Caki2 (cell line): ENCODE measurements at regions not wholly inside any gene's neighbourhood (a gene's known extent, or its start where the extent isn't known, plus 50 kb on each side); places are given as distances from the start of the nearest gene placed in this dataset.

Experiments
- DNase-seq: peaks from one replicate; pipeline ENCODE4 v3.0.0-alpha.2; 2015; ENCODE audit warnings: low read depth
- in situ Hi-C: cut with HindIII; loops from 2 replicates; pipeline ENCODE4 v1.10.0; 2016; ENCODE audit warnings: low sequenced_read_pairs, low pct_unique_long_range_greater_than_20kb, mixed read lengths

DNA sequence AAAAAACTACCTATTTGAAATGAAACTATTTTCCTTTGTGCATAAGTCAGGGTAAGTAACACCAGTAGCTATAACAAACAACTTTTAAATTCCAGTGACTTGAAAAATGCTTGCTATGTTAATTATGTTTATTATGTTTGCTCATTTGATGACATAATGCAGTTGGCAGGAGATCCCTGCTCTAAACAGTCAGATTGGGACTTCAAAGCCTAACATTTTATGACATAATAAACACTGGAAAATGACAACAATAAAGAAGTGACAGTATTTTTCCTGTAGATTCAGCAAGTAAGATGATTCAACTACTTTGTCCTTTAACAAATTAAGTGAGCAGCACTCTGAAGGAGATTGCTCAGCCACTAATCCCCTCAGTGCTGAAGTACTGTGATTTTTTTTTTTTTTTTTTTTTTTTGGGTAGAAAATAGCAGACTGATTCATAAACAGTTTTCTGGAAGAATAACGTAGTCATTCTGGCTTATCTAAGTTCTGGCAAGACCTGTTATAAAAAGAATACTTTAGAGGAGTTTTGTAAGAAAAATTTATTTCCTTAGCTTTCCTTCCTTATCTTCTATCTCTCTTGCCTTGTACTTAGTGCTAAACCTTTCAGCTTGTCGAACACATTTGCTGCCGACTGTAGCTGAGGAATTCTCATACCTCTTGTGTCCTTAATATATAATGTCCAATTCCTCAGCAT, 207.2 kb downstream of the PTGER3 start:
- in situ Hi-C loops, result no loop called here
- DNase-seq, result no peak

DNA sequence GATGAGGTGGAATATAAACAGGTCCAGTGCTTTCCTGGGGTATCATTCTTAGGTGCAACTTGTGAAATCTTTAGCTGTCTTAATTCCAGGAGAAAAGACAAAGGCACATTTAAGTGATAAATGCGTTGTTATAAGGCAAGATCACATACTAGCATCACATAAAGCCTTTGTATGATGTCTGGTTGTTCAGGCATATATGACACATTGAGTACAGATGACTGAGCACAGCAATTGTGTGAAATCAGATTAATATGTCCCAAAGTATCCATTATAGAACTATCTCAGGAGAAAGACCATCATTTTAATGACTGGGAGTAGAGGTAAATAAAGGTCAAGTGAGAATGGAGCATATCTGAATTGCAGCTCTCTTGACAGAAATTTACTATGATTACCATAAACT, 205.1 kb downstream of the PTGER3 start:
- in situ Hi-C loops, result no loop called here
- no peak for DNase-seq

DNA sequence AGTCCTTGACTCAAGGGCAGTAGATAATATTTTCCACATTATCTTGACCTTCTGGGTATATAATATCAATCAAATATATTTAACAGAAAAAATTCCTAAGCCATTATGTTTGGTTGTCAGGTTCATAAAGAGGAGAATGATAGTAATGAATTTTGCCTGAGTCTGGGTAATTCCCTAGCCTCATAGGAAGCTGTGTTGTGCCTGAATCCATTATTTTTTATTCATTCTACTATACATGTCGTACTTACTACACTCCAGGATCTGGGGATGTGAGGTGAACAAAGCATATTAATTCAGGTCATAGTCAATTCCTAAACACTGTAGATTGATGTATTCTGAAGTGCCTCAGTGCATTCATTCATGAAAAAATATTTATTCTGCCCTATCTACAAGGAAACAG, 204.2 kb downstream of the PTGER3 start:
- no peak for DNase-seq
- in situ Hi-C loops, result no loop called here

DNA sequence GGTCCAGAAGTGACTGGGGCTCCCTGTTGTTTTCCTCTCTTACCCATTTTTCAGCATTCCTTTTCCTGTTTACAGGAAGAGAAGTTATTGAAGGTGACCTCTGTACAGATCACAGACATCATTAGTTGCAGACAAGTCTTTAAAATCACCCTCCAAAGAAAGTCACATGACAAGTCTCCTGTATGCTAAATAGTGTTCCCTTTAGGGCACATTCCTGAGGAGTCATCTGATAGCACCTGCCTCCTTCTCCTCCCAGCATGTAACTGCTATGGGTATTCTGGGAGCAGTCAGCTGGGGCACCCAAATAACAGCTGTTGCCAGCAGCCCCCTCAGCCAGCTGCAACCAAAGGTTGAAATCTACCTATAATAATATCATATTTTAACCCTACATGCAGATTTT, 200.6 kb downstream of the PTGER3 start:
- in situ Hi-C loops, result no loop called here
- no peak for DNase-seq

DNA sequence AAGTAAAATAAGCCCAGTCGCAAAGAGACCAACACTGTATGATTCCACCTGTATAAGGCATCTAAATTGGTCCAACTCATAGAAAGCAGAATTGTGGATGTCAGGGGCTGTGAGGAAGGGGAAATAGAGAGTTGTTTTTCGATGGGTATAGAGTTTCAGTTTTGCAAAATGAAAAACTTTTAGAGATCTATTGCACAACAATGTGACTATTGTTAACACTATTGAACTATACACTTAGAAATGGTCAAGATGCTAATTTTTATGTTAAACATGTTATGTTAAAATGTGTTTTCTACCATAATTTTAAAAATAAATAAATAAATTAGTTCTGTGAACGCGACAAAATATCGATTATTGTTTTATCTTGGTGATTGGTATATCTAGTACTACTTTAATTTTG, 192.4 kb downstream of the PTGER3 start:
- in situ Hi-C loops, result no loop called here
- DNase-seq, result no peak

DNA sequence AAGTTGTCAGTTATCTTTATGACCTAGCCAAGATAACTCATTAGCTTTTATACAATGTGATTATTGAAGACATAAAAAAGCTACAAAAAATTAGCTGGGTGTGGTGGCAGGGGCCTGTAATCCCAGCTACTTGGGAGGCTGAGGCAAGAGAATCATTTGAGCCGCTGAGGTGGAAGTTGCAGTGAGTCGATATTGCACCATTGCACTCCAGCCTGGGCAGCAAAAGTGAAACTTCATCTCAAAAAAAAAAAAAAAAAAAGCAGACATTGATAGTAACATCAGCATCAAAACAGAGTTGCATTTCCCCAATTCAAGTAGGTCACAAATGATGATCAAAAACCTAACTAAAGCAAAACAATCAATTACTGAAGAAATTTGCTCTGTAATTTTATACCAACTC, 191.4 kb downstream of the PTGER3 start:
- in situ Hi-C loops, result no loop called here
- DNase-seq, result no peak

DNA sequence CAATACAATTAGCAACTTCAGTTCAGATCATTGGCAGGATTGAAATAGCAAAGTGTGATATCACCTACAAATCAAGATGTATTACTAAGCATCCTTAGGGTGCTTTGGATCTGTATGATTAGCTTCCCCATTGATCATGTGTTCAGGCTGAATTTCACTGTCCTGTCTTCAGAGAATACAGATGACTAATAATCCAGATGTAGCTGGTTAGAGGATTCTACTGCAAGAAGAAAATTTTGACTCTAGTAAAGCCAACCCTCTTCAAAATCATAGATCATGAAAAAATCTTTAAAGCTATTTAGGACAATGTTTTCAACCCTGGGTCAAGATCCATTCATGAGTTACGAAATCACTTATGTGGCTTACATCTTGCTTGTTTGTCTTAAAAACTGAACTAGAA, 184.4 kb downstream of the PTGER3 start:
- in situ Hi-C loops, result no loop called here
- DNase-seq, result no peak

DNA sequence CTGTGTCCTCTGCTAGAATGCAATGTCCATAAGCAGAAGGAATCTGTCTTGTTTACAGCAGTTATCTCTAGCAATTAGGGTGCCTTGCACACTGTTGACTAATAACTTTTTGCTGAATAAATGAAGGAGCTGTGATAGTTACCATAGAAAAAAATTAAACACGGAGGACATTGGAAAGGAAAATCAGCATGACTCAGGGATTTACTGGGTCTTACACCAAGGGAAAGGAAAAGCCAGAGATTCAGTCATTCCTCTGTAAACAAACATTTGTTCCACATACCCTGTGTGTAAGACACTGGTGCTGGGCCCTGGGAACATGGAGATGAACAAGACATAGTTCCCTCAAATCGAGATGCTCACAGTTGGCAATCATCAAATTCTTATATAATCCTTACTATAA, 183.3 kb downstream of the PTGER3 start:
- peak; percentile 46 for DNase-seq
- in situ Hi-C loops, result no loop called here

DNA sequence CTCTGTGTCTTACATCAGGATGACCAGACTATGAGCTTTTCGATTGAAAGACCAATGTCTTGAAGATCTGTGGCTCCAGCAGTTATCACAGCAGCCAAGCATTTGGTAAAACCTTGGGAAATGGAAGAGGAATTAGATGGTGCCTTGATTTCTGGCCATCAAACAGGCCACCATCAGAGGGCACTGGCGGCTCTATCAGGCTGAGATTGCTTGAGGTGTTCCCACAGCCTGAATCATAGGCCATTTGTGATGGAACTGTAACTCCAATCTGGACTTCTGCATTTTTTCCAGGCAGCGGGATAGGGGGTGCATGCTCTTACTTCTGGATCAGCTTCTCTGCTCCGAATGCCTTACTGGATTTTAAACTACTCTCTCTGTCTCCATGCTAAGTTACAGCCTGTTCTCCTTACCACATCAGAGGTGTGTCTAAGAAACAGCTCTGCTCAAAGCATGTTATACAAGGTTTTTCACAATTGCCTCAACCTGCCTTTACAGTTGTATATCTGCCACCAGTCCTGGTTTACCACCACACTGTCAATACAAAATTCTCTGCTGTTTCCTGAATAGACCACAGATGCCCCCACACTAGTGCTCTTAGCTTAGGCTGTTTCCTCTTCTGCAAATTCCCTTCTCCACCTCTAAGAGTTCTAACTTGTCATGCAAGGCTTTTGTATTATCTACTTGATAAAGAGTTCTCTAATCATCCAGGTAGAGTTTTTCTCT, 180.9 kb downstream of the PTGER3 start:
- DNase-seq, result no peak
- in situ Hi-C loops, result no loop called here

DNA sequence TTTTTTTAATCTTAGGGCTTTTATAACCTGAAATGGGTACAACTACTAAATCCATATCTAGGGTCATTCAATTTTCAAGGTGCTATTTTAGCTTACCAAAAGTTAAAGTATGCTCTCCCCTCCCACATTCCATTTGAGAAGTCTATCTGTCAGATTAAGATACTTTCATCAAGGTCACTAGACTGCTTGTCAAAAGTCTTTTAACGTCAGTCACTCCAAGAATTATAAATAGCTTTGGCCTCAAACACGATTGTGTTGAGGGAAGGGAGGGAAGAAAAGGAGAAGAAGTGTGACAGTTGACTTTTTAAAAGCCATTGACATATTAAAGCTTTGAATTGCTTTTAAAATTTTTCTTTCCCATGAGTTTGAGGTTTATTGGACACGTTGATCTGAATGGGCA, 175.8 kb downstream of the PTGER3 start:
- no peak for DNase-seq
- in situ Hi-C loops, result no loop called here

DNA sequence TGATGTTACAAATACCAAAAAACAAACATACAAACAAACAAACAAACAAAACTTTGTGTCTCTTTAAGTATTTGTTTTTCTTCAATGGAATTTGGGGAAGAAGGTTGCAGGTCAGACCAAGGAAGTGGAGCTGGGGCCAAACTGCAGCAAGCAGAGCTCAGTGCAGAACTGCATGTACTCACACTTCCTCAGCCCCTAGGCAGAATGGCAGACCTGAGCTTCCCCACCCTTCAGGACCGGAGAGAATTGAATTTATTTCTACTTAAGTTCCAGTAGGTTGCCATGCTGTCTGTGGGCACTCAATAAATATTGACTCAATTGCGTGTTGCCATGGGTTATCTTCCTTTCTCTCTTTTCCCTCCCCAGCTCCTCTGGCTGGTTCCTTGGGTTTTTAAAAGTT, 173.6 kb downstream of the PTGER3 start:
- DNase-seq, result no peak
- in situ Hi-C loops, result no loop called here

DNA sequence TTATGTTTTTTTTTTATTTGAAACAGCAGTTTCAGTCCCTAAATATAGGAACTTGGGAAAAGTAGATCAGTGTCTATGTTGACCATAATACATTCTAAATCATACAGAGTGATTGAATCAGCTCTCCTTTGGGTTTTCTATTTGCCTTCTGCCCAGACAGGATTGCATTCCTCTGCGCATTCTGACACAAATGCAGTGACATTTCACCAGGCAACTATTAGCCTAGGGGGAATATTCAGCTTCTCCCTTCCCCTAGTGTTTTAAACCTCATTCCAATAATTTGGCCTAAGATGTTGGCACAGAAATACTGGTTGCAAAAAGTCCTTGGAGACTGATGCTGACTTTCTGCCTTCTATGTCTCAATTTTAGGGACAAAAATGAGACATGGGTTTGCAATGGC, 172.8 kb downstream of the PTGER3 start:
- in situ Hi-C loops, result no loop called here
- DNase-seq, result no peak

DNA sequence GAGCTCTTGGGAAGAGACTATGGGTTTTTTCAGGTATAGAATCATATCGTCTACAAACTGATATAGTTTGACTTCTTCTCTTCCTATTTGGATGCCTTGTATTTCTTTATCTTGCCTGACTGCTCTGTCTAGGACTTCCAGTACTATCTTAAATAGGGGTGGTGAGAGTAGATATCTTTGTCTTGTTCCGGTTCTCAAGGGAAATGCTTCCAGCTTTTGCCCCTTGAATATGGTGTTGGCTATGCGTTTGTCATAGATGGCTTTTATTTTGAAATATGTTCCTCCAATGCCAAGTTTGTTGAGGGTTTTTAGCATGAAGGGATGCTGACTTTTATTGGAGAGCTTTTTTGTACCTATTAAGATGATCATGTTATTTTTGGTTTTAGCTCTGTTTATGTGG, 170.3 kb downstream of the PTGER3 start:
- in situ Hi-C loops, result no loop called here
- no peak for DNase-seq

DNA sequence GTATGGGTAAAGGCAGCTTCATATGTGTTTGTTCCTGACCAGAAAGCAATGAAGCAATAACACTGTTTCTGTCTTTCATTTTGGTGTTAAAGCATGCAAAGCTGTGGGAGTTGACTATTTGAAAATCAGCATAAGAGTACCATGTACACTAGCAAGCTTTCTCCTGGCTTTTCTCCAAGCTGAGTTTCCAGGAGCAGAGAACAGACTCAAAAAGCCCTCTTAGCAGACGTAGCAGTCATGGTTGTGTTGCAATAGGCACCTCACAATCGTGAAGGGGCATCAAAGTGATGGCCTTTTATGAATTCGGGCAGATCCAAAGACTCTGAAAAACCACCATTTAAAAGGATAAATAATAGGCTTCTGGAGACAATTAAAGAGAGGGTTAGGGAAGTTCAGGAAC, 159.7 kb downstream of the PTGER3 start:
- DNase-seq, result no peak

DNA sequence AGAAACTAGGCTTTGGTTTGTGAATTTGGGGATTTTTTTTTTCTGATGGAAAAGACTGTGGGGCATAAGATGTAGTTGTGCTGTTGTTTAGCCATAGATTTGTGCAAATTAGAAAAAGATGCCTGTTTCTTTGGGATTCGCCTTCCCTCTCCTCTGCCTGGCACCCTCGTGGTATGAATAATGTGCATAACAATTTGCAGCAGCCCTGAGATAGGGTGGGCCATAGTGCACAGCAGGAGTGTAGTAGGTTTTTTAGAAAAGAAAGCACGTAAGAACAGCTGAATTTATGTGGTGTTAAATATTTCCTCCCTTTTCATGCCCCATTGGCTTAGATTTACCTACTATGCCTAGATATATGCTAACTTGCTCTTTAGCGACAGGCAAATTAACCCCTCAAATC, 158.9 kb downstream of the PTGER3 start:
- no peak for DNase-seq
- in situ Hi-C loops, result no loop called here

More for the DNA sequence above, 159.7 kb downstream of the PTGER3 start:
- in situ Hi-C loops, result no loop called here

DNA sequence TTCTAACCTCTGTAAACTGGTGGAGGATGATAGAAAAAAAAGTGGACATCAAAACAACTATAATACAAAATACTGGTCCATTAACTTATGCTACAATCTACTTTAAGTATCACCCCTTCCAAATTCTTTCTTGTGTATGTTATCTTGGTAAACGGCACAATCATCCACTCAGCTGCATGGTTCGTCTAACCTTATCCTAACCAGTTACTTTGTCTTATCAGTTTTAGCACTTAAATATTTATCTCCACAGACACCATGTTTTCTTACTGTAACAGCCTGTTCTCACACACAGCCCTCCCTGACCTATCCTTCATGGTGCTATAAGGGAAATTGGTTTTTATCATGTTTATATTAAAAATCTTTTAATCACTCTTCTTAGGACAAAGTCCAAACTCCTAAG, 157.2 kb downstream of the PTGER3 start:
- no peak for DNase-seq
- in situ Hi-C loops, result no loop called here

DNA sequence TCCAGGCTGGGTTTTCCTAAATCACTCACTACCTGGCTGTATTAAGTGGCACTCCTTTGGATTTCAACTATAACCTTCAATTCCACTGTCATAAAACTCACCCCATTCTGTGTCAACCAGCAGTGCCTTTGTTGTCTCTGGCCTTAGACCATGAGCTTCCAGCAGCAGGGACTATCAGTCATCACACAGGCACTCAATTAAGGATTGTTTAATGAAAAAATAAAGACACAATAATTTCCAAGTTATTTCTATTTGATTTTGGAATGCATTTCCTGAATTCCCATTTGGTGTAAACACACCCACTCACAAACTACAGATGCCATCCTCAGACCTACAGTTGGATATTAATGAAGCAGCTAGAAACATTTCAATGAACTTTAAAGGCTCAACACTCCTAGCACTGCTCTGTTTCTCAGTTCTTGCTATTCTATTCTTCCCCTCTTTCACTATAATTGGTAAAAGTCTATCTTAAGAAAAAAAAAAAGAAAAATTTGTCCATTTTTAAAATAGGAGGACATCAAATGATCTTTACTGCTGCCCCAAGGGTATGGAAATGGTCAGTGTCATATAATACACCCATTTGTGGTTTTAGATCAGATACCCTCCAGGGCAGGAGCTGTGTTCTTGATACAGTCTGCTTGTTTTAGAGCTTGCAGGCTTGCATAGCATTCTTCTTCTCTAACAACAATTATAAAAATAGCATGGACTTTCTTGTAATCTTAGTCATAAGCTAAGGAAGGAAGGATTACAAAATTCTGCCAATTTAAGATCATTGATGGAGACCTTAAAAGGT, 156.4 kb downstream of the PTGER3 start:
- in situ Hi-C loops, result no loop called here
- no peak for DNase-seq

DNA sequence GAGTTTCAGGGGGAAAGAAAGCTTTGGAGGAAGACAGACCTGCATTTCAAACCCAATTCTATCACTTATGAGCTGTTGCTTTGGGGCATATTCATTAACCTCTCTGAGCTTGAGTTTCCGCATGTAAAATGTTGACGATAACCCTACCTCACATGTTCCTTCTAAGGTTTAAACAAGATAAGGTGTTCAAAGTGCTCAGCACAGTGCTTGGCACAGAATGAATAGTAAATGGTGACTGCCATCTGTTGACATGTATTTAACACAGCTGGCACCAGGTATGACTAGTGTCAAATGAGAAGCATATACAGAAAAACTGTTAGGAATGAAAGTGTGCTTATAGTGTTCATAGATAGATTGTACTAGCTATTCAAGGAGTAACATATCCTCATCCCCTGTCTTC, 155.5 kb downstream of the PTGER3 start:
- in situ Hi-C loops, result no loop called here

DNA sequence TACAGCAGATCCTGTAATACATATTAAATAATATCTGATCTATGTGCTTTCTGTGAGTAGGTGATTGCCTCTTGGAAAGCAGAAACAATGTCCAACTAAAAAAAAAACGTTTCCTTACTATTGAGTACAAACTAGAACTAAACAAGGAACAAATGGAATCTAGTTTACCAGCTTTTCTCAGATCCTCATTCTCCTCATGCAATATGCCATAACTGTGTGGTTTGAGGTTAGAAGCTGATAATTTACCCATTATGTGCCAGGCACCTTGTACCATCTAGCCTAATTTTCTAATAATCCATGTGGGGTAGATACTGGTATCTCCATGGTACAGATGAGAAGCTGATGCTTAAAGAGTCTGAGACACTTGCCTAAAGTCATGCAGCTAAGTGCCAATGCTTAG, 154.7 kb downstream of the PTGER3 start:
- in situ Hi-C loops, result no loop called here
- DNase-seq, result no peak

More for the DNA sequence above, 155.5 kb downstream of the PTGER3 start:
- no peak for DNase-seq
